HepG2 (cell line): ENCODE measurements at regions not wholly inside any gene's neighbourhood (a gene's known extent, or its start where the extent isn't known, plus 50 kb on each side); places are given as distances from the start of the nearest gene placed in this dataset.

ENCODE experiments used
- ATAC-seq: fragments of 200-7000 bp; cut with Tn5 transposase; 3 replicates; pipeline ENCODE4 v1.9.1; 2020; ENCODE audit warnings: mild to moderate bottlenecking, moderate library complexity
- BruUV-seq: library from RNA; stranded (reverse); fragments of 400-500 nt; replicated peaks from 2 replicates; lab custom pipeline; 2021; lab: Mats Ljungman, UMichigan
- CTCF ChIA-PET: fragments of 300-600 bp; formaldehyde crosslinking; extraction: SDS; loops from one replicate; lab custom pipeline; 2021; ENCODE audit warnings: low total read pairs, inconsistent platforms, low intra/inter-chr PET ratio; lab: Yijun Ruan, JAX
- POLR2A ChIA-PET: fragments of 350-600 bp; sonication (Branson Sonifier 250); formaldehyde crosslinking; loops from one replicate; lab custom pipeline; 2020; ENCODE audit warnings: antibody characterized with exemption, inconsistent platforms; lab: Yijun Ruan, JAX
- DNase-seq: peaks from one replicate; pipeline ENCODE4 v3.0.0-alpha.2; 2015; ENCODE audit warnings: low spot score
- FAIRE-seq: peaks from 3 replicates; lab custom pipeline; 2011; peaks lifted over from hg19 to GRCh38; lab: Jason Lieb, UNC
- H2AFZ ChIP-seq: one replicate; pipeline ENCODE4 v1.6.1; 2011; ENCODE audit warnings: low read length, inconsistent platforms
- H3K27ac ChIP-seq: fragments of 300-600 bp; 3 replicates; pipeline ENCODE4 v1.8.0; 2011; ENCODE audit warnings: mixed run types, mild to moderate bottlenecking, mixed read lengths, low read length, inconsistent platforms; ENCODE audit not compliant: insufficient read depth; ENCODE audit errors: extremely low read length
- H3K27me3 ChIP-seq, 2 experiments: fragments of 200-600 bp in 1 of 2; 2 replicates in 1 of 2; 3 replicates in 1 of 2; pipeline versions ENCODE4 v1.6.0 to v1.8.0; 2011; ENCODE audit warnings: low read length in 2 of 2, mild to moderate bottlenecking in 2 of 2, moderate library complexity in 2 of 2, inconsistent platforms in 1 of 2; ENCODE audit not compliant: insufficient read depth in 2 of 2, control insufficient read depth in 1 of 2
- H3K36me3 ChIP-seq, 2 experiments: fragments of 200-600 bp in 1 of 2; replicated peaks in 1 of 2; 2 replicates in 1 of 2; 3 replicates in 1 of 2; pipeline versions ENCODE4 v1.5.1 to v1.8.0; 2011; ENCODE audit warnings: low read length in 2 of 2, inconsistent platforms in 1 of 2; ENCODE audit not compliant: insufficient read depth in 2 of 2, control insufficient read depth in 1 of 2
- H3K4me1 ChIP-seq: 2 replicates; pipeline ENCODE4 v1.5.1; 2012; ENCODE audit warnings: low read length, inconsistent platforms; ENCODE audit not compliant: insufficient read depth
- H3K4me2 ChIP-seq: 2 replicates; pipeline ENCODE4 v1.6.0; 2011; ENCODE audit warnings: low read depth, low read length, inconsistent platforms
- H3K4me3 ChIP-seq, 3 experiments: fragments of 200-600 bp in 1 of 3; sonication (generic), shearing (Covaris generic) in 1 of 3; replicated peaks in 1 of 3; 2 replicates each; pipeline ENCODE4 v1.5.1; 2011 to 2016; ENCODE audit warnings: low read length in 3 of 3, inconsistent platforms in 2 of 3, low read depth in 2 of 3, mild to moderate bottlenecking in 2 of 3, control low read depth in 1 of 3, mixed read lengths in 1 of 3; ENCODE audit not compliant: insufficient read depth in 1 of 3
- H3K79me2 ChIP-seq: one replicate; pipeline ENCODE4 v1.6.1; 2011; ENCODE audit warnings: low read length, inconsistent platforms; ENCODE audit not compliant: insufficient read depth
- H3K9ac ChIP-seq: 2 replicates; pipeline ENCODE4 v1.6.0; 2011; ENCODE audit warnings: mild to moderate bottlenecking, low read depth, low read length, inconsistent platforms; ENCODE audit not compliant: insufficient read depth
- H3K9me3 ChIP-seq: 2 replicates; pipeline ENCODE4 v1.5.1; 2012; ENCODE audit warnings: mild to moderate bottlenecking, low read length
- H4K20me1 ChIP-seq: 2 replicates; pipeline ENCODE4 v1.6.0; 2011; ENCODE audit warnings: inconsistent platforms, mild to moderate bottlenecking, low read length, moderate library complexity; ENCODE audit not compliant: insufficient read depth
- BORCS8-MEF2B ChIP-seq: sonication (generic); formaldehyde crosslinking; IDR thresholded peaks from 2 replicates; pipeline ENCODE4 v1.8.0; 2022; ENCODE audit warnings: mild to moderate bottlenecking, missing genetic modification reagents
- ZNF407 ChIP-seq: sonication (generic); formaldehyde crosslinking; IDR thresholded peaks from one replicate; pipeline ENCODE4 v1.5.1; 2020; ENCODE audit warnings: mild to moderate bottlenecking, missing genetic modification reagents; ENCODE audit errors: not compliant biosample characterization
- WGBS: methylation state at CpG from one replicate; pipeline ENCODE4 v1.1.6; 2017; ENCODE audit warnings: low lambda C conversion rate; 5-methylcytosine and 5-hydroxymethylcytosine counted together
- in situ Hi-C: cut with HindIII; loops from 2 replicates; pipeline ENCODE4 v1.10.0; 2017; ENCODE audit warnings: low pct_unique_long_range_greater_than_20kb; ENCODE audit not compliant: extremely low pct_ligation_motif_present
- intact Hi-C: fragments of 100-400 bp; cut with micrococcal nuclease; formaldehyde crosslinking; loops from one replicate; pipeline ENCODE4 v1.10.0; 2022; ENCODE audit not compliant: unreplicated experiment

- CTCF ChIA-PET: no interaction called here
- no peaks in the 10 kb centered on the region for H3K4me1 ChIP-seq
- H3K4me2 ChIP-seq: no peak overlapping the region
- H2AFZ ChIP-seq: no peak overlapping the region
- FAIRE-seq (no peak), ATAC-seq (no peak), DNase-seq (no peak)
- no peaks in the 10 kb centered on the region for H3K36me3 ChIP-seq
- intact Hi-C loops (no loop called here), in situ Hi-C loops (no loop called here)
- POLR2A ChIA-PET: no interaction called here
- WGBS: 0% methylated on average over 1 of the region's 3 CpGs
- peaks cover 11% of the 10 kb centered on the region for H3K9me3 ChIP-seq
- TF ChIP-seq ZNF407: no peak
- no peak for TF ChIP-seq BORCS8-MEF2B (CRISPR knock-in tag)
- no peak overlapping the region for H3K9ac ChIP-seq
- H4K20me1 ChIP-seq: no peaks in the 10 kb centered on the region
- no peaks in the 10 kb centered on the region for H3K79me2 ChIP-seq
- no TSS peak for BruUV-seq
- H3K27ac ChIP-seq: no peak overlapping the region
- no peak overlapping the region for H3K4me3 ChIP-seq
- H3K27me3 ChIP-seq: no peaks in the 10 kb centered on the region
Observed at GRCh38 chr5:136886608-136887007, 521.3 kb upstream of the TRPC7 start.
